ENCODE measurements at regions not wholly inside any gene's neighbourhood (a gene's known extent, or its start where the extent isn't known, plus 50 kb on each side); places are given as distances from the start of the nearest gene placed in this dataset.

DNA sequence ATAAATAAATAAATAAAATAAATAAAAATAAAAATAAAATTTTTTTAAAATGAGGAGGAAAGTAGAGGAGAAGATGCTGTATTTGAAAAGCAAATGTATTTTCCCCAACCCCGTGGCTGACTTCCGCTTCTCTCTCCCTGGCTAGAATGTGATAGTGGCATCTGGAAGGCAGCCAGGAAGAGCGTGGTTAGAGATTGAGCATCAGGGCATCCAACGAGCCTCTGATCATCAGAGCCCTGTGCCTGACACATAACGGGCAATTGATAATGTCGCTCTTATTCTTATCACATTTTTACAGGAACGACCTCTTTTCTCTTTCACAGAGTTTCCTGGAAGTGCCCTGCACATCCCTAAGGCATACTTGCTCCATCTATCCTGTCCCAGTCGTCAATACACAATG, 496.9 kb upstream of the TMEM132C start (continued):
- TF ChIP-seq, protein P1, sequence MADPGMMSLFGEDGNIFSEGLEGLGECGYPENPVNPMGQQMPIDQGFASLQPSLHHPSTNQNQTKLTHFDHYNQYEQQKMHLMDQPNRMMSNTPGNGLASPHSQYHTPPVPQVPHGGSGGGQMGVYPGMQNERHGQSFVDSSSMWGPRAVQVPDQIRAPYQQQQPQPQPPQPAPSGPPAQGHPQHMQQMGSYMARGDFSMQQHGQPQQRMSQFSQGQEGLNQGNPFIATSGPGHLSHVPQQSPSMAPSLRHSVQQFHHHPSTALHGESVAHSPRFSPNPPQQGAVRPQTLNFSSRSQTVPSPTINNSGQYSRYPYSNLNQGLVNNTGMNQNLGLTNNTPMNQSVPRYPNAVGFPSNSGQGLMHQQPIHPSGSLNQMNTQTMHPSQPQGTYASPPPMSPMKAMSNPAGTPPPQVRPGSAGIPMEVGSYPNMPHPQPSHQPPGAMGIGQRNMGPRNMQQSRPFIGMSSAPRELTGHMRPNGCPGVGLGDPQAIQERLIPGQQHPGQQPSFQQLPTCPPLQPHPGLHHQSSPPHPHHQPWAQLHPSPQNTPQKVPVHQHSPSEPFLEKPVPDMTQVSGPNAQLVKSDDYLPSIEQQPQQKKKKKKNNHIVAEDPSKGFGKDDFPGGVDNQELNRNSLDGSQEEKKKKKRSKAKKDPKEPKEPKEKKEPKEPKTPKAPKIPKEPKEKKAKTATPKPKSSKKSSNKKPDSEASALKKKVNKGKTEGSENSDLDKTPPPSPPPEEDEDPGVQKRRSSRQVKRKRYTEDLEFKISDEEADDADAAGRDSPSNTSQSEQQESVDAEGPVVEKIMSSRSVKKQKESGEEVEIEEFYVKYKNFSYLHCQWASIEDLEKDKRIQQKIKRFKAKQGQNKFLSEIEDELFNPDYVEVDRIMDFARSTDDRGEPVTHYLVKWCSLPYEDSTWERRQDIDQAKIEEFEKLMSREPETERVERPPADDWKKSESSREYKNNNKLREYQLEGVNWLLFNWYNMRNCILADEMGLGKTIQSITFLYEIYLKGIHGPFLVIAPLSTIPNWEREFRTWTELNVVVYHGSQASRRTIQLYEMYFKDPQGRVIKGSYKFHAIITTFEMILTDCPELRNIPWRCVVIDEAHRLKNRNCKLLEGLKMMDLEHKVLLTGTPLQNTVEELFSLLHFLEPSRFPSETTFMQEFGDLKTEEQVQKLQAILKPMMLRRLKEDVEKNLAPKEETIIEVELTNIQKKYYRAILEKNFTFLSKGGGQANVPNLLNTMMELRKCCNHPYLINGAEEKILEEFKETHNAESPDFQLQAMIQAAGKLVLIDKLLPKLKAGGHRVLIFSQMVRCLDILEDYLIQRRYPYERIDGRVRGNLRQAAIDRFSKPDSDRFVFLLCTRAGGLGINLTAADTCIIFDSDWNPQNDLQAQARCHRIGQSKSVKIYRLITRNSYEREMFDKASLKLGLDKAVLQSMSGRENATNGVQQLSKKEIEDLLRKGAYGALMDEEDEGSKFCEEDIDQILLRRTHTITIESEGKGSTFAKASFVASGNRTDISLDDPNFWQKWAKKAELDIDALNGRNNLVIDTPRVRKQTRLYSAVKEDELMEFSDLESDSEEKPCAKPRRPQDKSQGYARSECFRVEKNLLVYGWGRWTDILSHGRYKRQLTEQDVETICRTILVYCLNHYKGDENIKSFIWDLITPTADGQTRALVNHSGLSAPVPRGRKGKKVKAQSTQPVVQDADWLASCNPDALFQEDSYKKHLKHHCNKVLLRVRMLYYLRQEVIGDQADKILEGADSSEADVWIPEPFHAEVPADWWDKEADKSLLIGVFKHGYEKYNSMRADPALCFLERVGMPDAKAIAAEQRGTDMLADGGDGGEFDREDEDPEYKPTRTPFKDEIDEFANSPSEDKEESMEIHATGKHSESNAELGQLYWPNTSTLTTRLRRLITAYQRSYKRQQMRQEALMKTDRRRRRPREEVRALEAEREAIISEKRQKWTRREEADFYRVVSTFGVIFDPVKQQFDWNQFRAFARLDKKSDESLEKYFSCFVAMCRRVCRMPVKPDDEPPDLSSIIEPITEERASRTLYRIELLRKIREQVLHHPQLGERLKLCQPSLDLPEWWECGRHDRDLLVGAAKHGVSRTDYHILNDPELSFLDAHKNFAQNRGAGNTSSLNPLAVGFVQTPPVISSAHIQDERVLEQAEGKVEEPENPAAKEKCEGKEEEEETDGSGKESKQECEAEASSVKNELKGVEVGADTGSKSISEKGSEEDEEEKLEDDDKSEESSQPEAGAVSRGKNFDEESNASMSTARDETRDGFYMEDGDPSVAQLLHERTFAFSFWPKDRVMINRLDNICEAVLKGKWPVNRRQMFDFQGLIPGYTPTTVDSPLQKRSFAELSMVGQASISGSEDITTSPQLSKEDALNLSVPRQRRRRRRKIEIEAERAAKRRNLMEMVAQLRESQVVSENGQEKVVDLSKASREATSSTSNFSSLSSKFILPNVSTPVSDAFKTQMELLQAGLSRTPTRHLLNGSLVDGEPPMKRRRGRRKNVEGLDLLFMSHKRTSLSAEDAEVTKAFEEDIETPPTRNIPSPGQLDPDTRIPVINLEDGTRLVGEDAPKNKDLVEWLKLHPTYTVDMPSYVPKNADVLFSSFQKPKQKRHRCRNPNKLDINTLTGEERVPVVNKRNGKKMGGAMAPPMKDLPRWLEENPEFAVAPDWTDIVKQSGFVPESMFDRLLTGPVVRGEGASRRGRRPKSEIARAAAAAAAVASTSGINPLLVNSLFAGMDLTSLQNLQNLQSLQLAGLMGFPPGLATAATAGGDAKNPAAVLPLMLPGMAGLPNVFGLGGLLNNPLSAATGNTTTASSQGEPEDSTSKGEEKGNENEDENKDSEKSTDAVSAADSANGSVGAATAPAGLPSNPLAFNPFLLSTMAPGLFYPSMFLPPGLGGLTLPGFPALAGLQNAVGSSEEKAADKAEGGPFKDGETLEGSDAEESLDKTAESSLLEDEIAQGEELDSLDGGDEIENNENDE (IDR thresholded peaks at IDR 0.05; ENCODE audit: insufficient replicate concordance, low read length), result no peak
- no peak for TF ChIP-seq TAF7 (optimal IDR thresholded peaks at IDR 0.05; ENCODE audit: borderline replicate concordance, low read depth, low read length)
- TF ChIP-seq, protein P2, sequence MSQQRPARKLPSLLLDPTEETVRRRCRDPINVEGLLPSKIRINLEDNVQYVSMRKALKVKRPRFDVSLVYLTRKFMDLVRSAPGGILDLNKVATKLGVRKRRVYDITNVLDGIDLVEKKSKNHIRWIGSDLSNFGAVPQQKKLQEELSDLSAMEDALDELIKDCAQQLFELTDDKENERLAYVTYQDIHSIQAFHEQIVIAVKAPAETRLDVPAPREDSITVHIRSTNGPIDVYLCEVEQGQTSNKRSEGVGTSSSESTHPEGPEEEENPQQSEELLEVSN (IDR thresholded peaks at IDR 0.05), result no peak
- TF ChIP-seq KDM4A (IDR thresholded peaks at IDR 0.05; ENCODE audit: low read depth, low read length, severe bottlenecking), result no peak
- no peak for TF ChIP-seq NRF1 (IDR thresholded peaks at IDR 0.05; ENCODE audit: low read depth, low read length)
- no peak for TF ChIP-seq NANOG (IDR thresholded peaks at IDR 0.05; ENCODE audit: insufficient read depth, low read depth, low read length, poor library complexity, severe bottlenecking)
- TF ChIP-seq JUN (IDR thresholded peaks at IDR 0.05; ENCODE audit: low read depth, low read length), result no peak
